Esophagus muscularis mucosa (tissue), 4 donors: ENCODE measurements at regions not wholly inside any gene's neighbourhood (a gene's known extent, or its start where the extent isn't known, plus 50 kb on each side); places are given as distances from the start of the nearest gene placed in this dataset.

Experiments
- CTCF ChIP-seq, 3 experiments: fragments of 200-600 bp in 2 of 3; fragments of 450-650 bp in 1 of 3; sonication (generic) in 2 of 3; IDR thresholded peaks; one replicate each; pipeline ENCODE4 v1.5.1; 2017 to 2019; ENCODE audit warnings: antibody characterized with exemption in 3 of 3, mild to moderate bottlenecking in 2 of 3, moderate library complexity in 1 of 3
- EP300 ChIP-seq: sonication (generic); formaldehyde crosslinking; IDR thresholded peaks from one replicate; pipeline ENCODE4 v1.6.1; 2017; ENCODE audit warnings: antibody characterized with exemption
- POLR2AphosphoS5 ChIP-seq, 2 donors: sonication (generic); formaldehyde crosslinking; IDR thresholded peaks; one replicate each; pipeline ENCODE4 v1.6.1; 2017; ENCODE audit warnings: antibody characterized with exemption in 2 of 2

- TF ChIP-seq POLR2AphosphoS5 (IDR thresholded peaks at IDR 0.05) (no peak), EP300 (no peak), CTCF (IDR thresholded peaks at IDR 0.05) (no peak)
These were observed 118.2 kb downstream of the ZNF22 start for GRCh38 chr10:45118929-45119328.
